HCT116 (cell line): ENCODE measurements at regions not wholly inside any gene's neighbourhood (a gene's known extent, or its start where the extent isn't known, plus 50 kb on each side); places are given as distances from the start of the nearest gene placed in this dataset.

ENCODE experiments used
- CBX3 ChIP-seq: IDR thresholded peaks from 2 replicates; pipeline ENCODE4 v1.6.1; 2012; ENCODE audit warnings: low read depth
- CTCF ChIP-seq, 3 experiments: fragments of 200-600 bp in 1 of 3; sonication (generic) in 1 of 3; IDR thresholded peaks in 2 of 3; conservative IDR thresholded peaks in 1 of 3; 2 replicates each; pipeline ENCODE4 v1.5.1; 2012 to 2017; ENCODE audit warnings: low read depth in 2 of 3, low read length in 2 of 3, antibody characterized with exemption in 1 of 3, borderline replicate concordance in 1 of 3, control low read depth in 1 of 3, mild to moderate bottlenecking in 1 of 3, mixed read lengths in 1 of 3, mixed run types in 1 of 3, moderate library complexity in 1 of 3; ENCODE audit not compliant: insufficient read depth in 1 of 3
- EGR1 ChIP-seq: IDR thresholded peaks from 2 replicates; pipeline ENCODE4 v1.6.1; 2012; ENCODE audit warnings: low read depth
- EZH2 ChIP-seq: fragments of 200-600 bp; sonication (generic); IDR thresholded peaks from 2 replicates; pipeline ENCODE4 v1.6.1; 2017; ENCODE audit warnings: antibody characterized with exemption, mixed run types
- EZH2phosphoT487 ChIP-seq: fragments of 200-600 bp; IDR thresholded peaks from 2 replicates; pipeline ENCODE4 v1.6.1; 2018; ENCODE audit warnings: antibody characterized with exemption, borderline replicate concordance
- JUND ChIP-seq: IDR thresholded peaks from 2 replicates; pipeline ENCODE4 v1.6.1; 2012
- POLR2A ChIP-seq: IDR thresholded peaks from 2 replicates; pipeline ENCODE4 v1.7.0; 2011; ENCODE audit warnings: borderline replicate concordance; ENCODE audit not compliant: insufficient read depth, insufficient read length; ENCODE audit errors: extremely low read depth
- POLR2AphosphoS5 ChIP-seq: IDR thresholded peaks from 2 replicates; pipeline ENCODE4 v1.6.1; 2011; ENCODE audit warnings: mild to moderate bottlenecking, low read depth, low read length, moderate library complexity
- RAD21 ChIP-seq: IDR thresholded peaks from 2 replicates; pipeline ENCODE4 v1.6.1; 2012; ENCODE audit warnings: low read depth, mild to moderate bottlenecking
- TCF7L2 ChIP-seq: IDR thresholded peaks from 2 replicates; pipeline ENCODE4 v1.7.0; 2011; ENCODE audit warnings: borderline replicate concordance, inconsistent platforms; ENCODE audit not compliant: insufficient read depth, insufficient read length; ENCODE audit errors: extremely low read depth
- YY1 ChIP-seq: IDR thresholded peaks from 2 replicates; pipeline ENCODE4 v1.6.1; 2011; ENCODE audit warnings: low read length, low read depth, moderate library complexity, mild to moderate bottlenecking; ENCODE audit not compliant: insufficient replicate concordance; ENCODE audit errors: extremely low read depth
- ZNF274 ChIP-seq: fragments of 200-500 bp; sonication (Bioruptor generic); IDR thresholded peaks from 2 replicates; pipeline ENCODE4 v1.6.1; 2014; ENCODE audit warnings: mild to moderate bottlenecking, low read depth, low read length, inconsistent platforms
- TF ChIP-seq, protein P1 (sequence below): IDR thresholded peaks from 2 replicates; pipeline ENCODE4 v1.6.1; 2012; ENCODE audit warnings: low read depth
- TF ChIP-seq, protein P2 (sequence below): IDR thresholded peaks from 2 replicates; pipeline ENCODE4 v1.6.1; 2012

DNA sequence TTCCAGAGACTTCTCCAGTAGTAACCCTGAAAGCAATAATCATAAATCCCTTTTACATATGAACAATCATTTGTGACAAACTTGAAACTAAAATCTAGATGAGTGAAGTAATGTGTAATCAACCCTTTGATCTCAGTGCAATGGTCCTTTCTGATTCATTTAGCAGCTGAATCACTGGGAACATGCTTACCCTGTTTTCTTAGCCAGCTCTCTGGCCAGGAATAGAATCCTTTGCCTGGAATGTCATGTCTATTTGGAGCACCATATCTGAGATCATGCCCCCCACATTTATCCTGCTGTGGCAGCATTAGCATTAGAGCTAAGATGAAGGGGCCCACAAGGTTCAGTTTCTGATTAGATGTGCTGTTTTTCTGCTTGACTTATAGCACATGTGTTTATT, 309.8 kb downstream of the OXSM start:
- TF ChIP-seq POLR2AphosphoS5 = no peak
- no peak for TF ChIP-seq EZH2phosphoT487
- TF ChIP-seq YY1 = no peak
- TF ChIP-seq, protein P1, sequence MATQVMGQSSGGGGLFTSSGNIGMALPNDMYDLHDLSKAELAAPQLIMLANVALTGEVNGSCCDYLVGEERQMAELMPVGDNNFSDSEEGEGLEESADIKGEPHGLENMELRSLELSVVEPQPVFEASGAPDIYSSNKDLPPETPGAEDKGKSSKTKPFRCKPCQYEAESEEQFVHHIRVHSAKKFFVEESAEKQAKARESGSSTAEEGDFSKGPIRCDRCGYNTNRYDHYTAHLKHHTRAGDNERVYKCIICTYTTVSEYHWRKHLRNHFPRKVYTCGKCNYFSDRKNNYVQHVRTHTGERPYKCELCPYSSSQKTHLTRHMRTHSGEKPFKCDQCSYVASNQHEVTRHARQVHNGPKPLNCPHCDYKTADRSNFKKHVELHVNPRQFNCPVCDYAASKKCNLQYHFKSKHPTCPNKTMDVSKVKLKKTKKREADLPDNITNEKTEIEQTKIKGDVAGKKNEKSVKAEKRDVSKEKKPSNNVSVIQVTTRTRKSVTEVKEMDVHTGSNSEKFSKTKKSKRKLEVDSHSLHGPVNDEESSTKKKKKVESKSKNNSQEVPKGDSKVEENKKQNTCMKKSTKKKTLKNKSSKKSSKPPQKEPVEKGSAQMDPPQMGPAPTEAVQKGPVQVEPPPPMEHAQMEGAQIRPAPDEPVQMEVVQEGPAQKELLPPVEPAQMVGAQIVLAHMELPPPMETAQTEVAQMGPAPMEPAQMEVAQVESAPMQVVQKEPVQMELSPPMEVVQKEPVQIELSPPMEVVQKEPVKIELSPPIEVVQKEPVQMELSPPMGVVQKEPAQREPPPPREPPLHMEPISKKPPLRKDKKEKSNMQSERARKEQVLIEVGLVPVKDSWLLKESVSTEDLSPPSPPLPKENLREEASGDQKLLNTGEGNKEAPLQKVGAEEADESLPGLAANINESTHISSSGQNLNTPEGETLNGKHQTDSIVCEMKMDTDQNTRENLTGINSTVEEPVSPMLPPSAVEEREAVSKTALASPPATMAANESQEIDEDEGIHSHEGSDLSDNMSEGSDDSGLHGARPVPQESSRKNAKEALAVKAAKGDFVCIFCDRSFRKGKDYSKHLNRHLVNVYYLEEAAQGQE = no peak
- no peak for TF ChIP-seq CTCF (IDR thresholded peaks at IDR 0.05 in 2 of 3, conservative IDR thresholded peaks at IDR 0.05 in 1 of 3; ENCODE audit: borderline replicate concordance in 1 of 3, insufficient read depth in 1 of 3, low read depth in 2 of 3, low read length in 2 of 3)
- no peak for TF ChIP-seq ZNF274
- no peak for TF ChIP-seq RAD21
- no peak for TF ChIP-seq POLR2A
- TF ChIP-seq, protein P2, sequence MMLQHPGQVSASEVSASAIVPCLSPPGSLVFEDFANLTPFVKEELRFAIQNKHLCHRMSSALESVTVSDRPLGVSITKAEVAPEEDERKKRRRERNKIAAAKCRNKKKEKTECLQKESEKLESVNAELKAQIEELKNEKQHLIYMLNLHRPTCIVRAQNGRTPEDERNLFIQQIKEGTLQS = no peak
- no peak for TF ChIP-seq EGR1
- TF ChIP-seq EZH2 = no peak
- no peak for TF ChIP-seq JUND
- no peak for TF ChIP-seq TCF7L2
- TF ChIP-seq CBX3 = no peak
